ENCODE measurements at regions not wholly inside any gene's neighbourhood (a gene's known extent, or its start where the extent isn't known, plus 50 kb on each side); places are given as distances from the start of the nearest gene placed in this dataset.

GRCh38 chr10:113232928-113233511 is 283.0 kb downstream of the TCF7L2 start:
- TF ChIP-seq CTCF (IDR thresholded peaks at IDR 0.05) (no peak), POLR2A (IDR thresholded peaks at IDR 0.05) (no peak)
